ENCODE measurements at regions not wholly inside any gene's neighbourhood (a gene's known extent, or its start where the extent isn't known, plus 50 kb on each side); places are given as distances from the start of the nearest gene placed in this dataset.

GRCh38 chr2:78024996-78025395 lies 502.8 kb upstream of the LRRTM4 start:
- TF ChIP-seq CTCF (IDR thresholded peaks at IDR 0.05) (no peak), POLR2A (IDR thresholded peaks at IDR 0.05) (no peak)
